H1 (cell line): ENCODE measurements at regions not wholly inside any gene's neighbourhood (a gene's known extent, or its start where the extent isn't known, plus 50 kb on each side); places are given as distances from the start of the nearest gene placed in this dataset.
A peak's percentile ranks its signal among the peaks of the same experiment; 100 is the strongest.

ENCODE experiments used
- CTCF ChIA-PET: fragments of 300-600 bp; sonication (Branson Sonifier 250); formaldehyde crosslinking; loops from one replicate; lab custom pipeline; 2021; ENCODE audit not compliant: partially characterized antibody; lab: Charles Lee
- POLR2A ChIA-PET: fragments of 300-600 bp; sonication (Branson Sonifier 250); formaldehyde crosslinking; loops from one replicate; lab custom pipeline; 2021; ENCODE audit warnings: inconsistent platforms; ENCODE audit not compliant: partially characterized antibody; lab: Charles Lee
- DNase-seq, 2 experiments: peaks; one replicate each; pipeline versions ENCODE4 v3.0.0 to v3.0.0-alpha.2; 2010 to 2022; ENCODE audit warnings: low spot score in 2 of 2, low read depth in 1 of 2, mixed read lengths in 1 of 2
- FAIRE-seq: peaks from 2 replicates; lab custom pipeline; 2011; peaks lifted over from hg19 to GRCh38; lab: Jason Lieb, UNC
- H2AFZ ChIP-seq: 2 replicates; pipeline ENCODE4 v1.8.1; 2012; ENCODE audit warnings: low read length, inconsistent platforms
- H2AK5ac ChIP-seq: 2 replicates; pipeline ENCODE4 v1.6.1; 2013; ENCODE audit warnings: low read depth, low read length
- H2BK120ac ChIP-seq: replicated peaks from 2 replicates; pipeline ENCODE3; 2013; ENCODE audit warnings: low read depth, low read length, inconsistent platforms
- H2BK12ac ChIP-seq: 2 replicates; pipeline ENCODE4 v1.6.1; 2013; ENCODE audit warnings: low read depth, low read length
- H2BK15ac ChIP-seq: 2 replicates; pipeline ENCODE4 v1.6.1; 2013; ENCODE audit warnings: low read length
- H2BK20ac ChIP-seq: 2 replicates; pipeline ENCODE4 v1.6.1; 2013; ENCODE audit warnings: low read length
- H2BK5ac ChIP-seq: 2 replicates; pipeline ENCODE4 v1.6.1; 2013; ENCODE audit warnings: low read depth, low read length
- H3K14ac ChIP-seq: 2 replicates; pipeline ENCODE4 v1.6.1; 2013; ENCODE audit warnings: inconsistent platforms; ENCODE audit not compliant: insufficient read length
- H3K18ac ChIP-seq: 2 replicates; pipeline ENCODE4 v1.6.1; 2013; ENCODE audit warnings: low read length; ENCODE audit errors: extremely low read depth
- H3K23ac ChIP-seq: 2 replicates; pipeline ENCODE4 v1.6.1; 2013; ENCODE audit warnings: inconsistent platforms; ENCODE audit not compliant: insufficient read length
- H3K23me2 ChIP-seq: 2 replicates; pipeline ENCODE4 v1.6.1; 2013; ENCODE audit warnings: low read depth, low read length
- H3K27ac ChIP-seq: 2 replicates; pipeline ENCODE4 v1.6.1; 2011; ENCODE audit warnings: low read depth, low read length, inconsistent platforms
- H3K27me3 ChIP-seq, 4 experiments: replicated peaks in 1 of 4; 1 replicate in 1 of 4; 2 replicates in 3 of 4; pipeline versions ENCODE4 v1.6.1 to v1.8.1; 2011 to 2013; ENCODE audit warnings: low read length in 3 of 4, mild to moderate bottlenecking in 3 of 4, inconsistent platforms in 2 of 4, mixed read lengths in 2 of 4, moderate library complexity in 1 of 4; ENCODE audit not compliant: control insufficient read depth in 3 of 4, insufficient read depth in 3 of 4; ENCODE audit errors: extremely low read depth in 1 of 4
- H3K36me3 ChIP-seq, 4 experiments: 2 replicates each; pipeline versions ENCODE4 v1.6.1 to v1.8.1; 2011 to 2013; ENCODE audit warnings: mild to moderate bottlenecking in 4 of 4, low read length in 3 of 4, moderate library complexity in 2 of 4, control low read depth in 1 of 4, inconsistent platforms in 1 of 4; ENCODE audit not compliant: insufficient read depth in 4 of 4, control insufficient read depth in 2 of 4
- H3K4ac ChIP-seq: replicated peaks from 2 replicates; pipeline ENCODE3; 2013; ENCODE audit warnings: low read length, low read depth, mixed read lengths, inconsistent platforms; ENCODE audit not compliant: insufficient read length
- H3K4me1 ChIP-seq, 4 experiments: replicated peaks in 1 of 4; 1 replicate in 1 of 4; 2 replicates in 3 of 4; pipeline versions ENCODE4 v1.6.1 to v1.8.1; 2011 to 2013; ENCODE audit warnings: low read length in 3 of 4, inconsistent platforms in 2 of 4, mixed read lengths in 1 of 4; ENCODE audit not compliant: insufficient read depth in 4 of 4, control insufficient read depth in 3 of 4
- H3K4me2 ChIP-seq, 2 experiments: 2 replicates each; pipeline versions ENCODE4 v1.6.1 to v1.8.1; 2011 to 2013; ENCODE audit warnings: low read depth in 2 of 2, low read length in 2 of 2, control low read depth in 1 of 2, inconsistent platforms in 1 of 2, mild to moderate bottlenecking in 1 of 2; ENCODE audit not compliant: insufficient read depth in 1 of 2
- H3K4me3 ChIP-seq, 4 experiments: fragments of 200-600, 300-600 bp in 1 of 4; sonication (generic), shearing (Covaris generic), sonication (Bioruptor Twin) in 1 of 4; 2 replicates each; pipeline versions ENCODE4 v1.5.1 to v1.8.1; 2011 to 2016; ENCODE audit warnings: low read length in 4 of 4, low read depth in 3 of 4, control low read depth in 2 of 4, inconsistent platforms in 2 of 4, mild to moderate bottlenecking in 2 of 4, mixed read lengths in 1 of 4, moderate library complexity in 1 of 4; ENCODE audit not compliant: insufficient read depth in 2 of 4; ENCODE audit errors: extremely low read depth in 1 of 4
- H3K56ac ChIP-seq: replicated peaks from 2 replicates; pipeline ENCODE3; 2013; ENCODE audit warnings: low read depth, mild to moderate bottlenecking, mixed read lengths, low read length, inconsistent platforms; ENCODE audit not compliant: insufficient read length
- H3K79me1 ChIP-seq: 2 replicates; pipeline ENCODE4 v1.6.1; 2013; ENCODE audit warnings: low read depth, low read length, control low read depth
- H3K79me2 ChIP-seq, 2 experiments: 2 replicates each; pipeline versions ENCODE4 v1.6.1 to v1.8.1; 2012 to 2013; ENCODE audit warnings: low read length in 2 of 2, mild to moderate bottlenecking in 2 of 2, inconsistent platforms in 1 of 2; ENCODE audit not compliant: insufficient read depth in 2 of 2, control insufficient read depth in 1 of 2
- H3K9ac ChIP-seq, 4 experiments: replicated peaks in 1 of 4; 1 replicate in 1 of 4; 2 replicates in 3 of 4; pipeline versions ENCODE4 v1.6.1 to v1.8.1; 2011 to 2013; ENCODE audit warnings: low read depth in 3 of 4, low read length in 3 of 4, control low read depth in 2 of 4, mild to moderate bottlenecking in 2 of 4, moderate library complexity in 2 of 4, inconsistent platforms in 1 of 4; ENCODE audit errors: extremely low read depth in 1 of 4
- H3K9me3 ChIP-seq, 2 experiments: 2 replicates each; pipeline versions ENCODE4 v1.6.1 to v1.8.1; 2012 to 2013; ENCODE audit warnings: mild to moderate bottlenecking in 2 of 2, moderate library complexity in 2 of 2, control low read depth in 1 of 2, inconsistent platforms in 1 of 2, low read depth in 1 of 2, low read length in 1 of 2, mixed read lengths in 1 of 2; ENCODE audit not compliant: insufficient read depth in 2 of 2
- H4K20me1 ChIP-seq, 2 experiments: replicated peaks in 1 of 2; 2 replicates each; pipeline versions ENCODE3 to v1.8.1; 2011 to 2013; ENCODE audit warnings: inconsistent platforms in 2 of 2, low read length in 2 of 2, mild to moderate bottlenecking in 1 of 2; ENCODE audit not compliant: insufficient read depth in 2 of 2, control insufficient read depth in 1 of 2
- H4K5ac ChIP-seq: 2 replicates; pipeline ENCODE4 v1.6.1; 2013; ENCODE audit warnings: low read length, low read depth, mixed read lengths, inconsistent platforms; ENCODE audit not compliant: insufficient read length
- H4K8ac ChIP-seq: 2 replicates; pipeline ENCODE4 v1.8.0; 2013; ENCODE audit warnings: mild to moderate bottlenecking, moderate library complexity, low read length, inconsistent platforms; ENCODE audit not compliant: insufficient read depth; ENCODE audit errors: extremely low read depth
- H4K91ac ChIP-seq: replicated peaks from 2 replicates; pipeline ENCODE3; 2013; ENCODE audit warnings: low read length, mixed read lengths, inconsistent platforms; ENCODE audit not compliant: insufficient read length
- ASH2L ChIP-seq: fragments of 200-600, 300-600 bp; sonication (generic); IDR thresholded peaks from one replicate; pipeline ENCODE4 v1.7.1; 2017; ENCODE audit warnings: low read length
- BRCA1 ChIP-seq: IDR thresholded peaks from 2 replicates; pipeline ENCODE4 v1.6.1; 2012; ENCODE audit warnings: low read depth, low read length, improper control_type of control experiment
- CHD2 ChIP-seq: IDR thresholded peaks from 2 replicates; pipeline ENCODE4 v1.6.1; 2012; ENCODE audit warnings: low read length, improper control_type of control experiment
- EZH2 ChIP-seq: fragments of 200-600 bp; sonication (generic); IDR thresholded peaks from 2 replicates; pipeline ENCODE4 v1.7.1; 2012; ENCODE audit warnings: low read depth, mild to moderate bottlenecking, moderate library complexity, low read length, inconsistent platforms; ENCODE audit not compliant: severe bottlenecking
- KDM4A ChIP-seq: IDR thresholded peaks from one replicate; pipeline ENCODE4 v1.7.1; 2012; ENCODE audit warnings: low read depth, mild to moderate bottlenecking, moderate library complexity, low read length, inconsistent platforms; ENCODE audit not compliant: severe bottlenecking
- RFX5 ChIP-seq: IDR thresholded peaks from 2 replicates; pipeline ENCODE4 v1.6.1; 2011; ENCODE audit warnings: low read depth, low read length, improper control_type of control experiment, borderline replicate concordance
- SIN3A ChIP-seq, 2 experiments: IDR thresholded peaks in 1 of 2; conservative IDR thresholded peaks in 1 of 2; 2 replicates each; pipeline ENCODE4 v1.6.1; 2011 to 2012; ENCODE audit warnings: low read length in 2 of 2, improper control_type of control experiment in 1 of 2, low read depth in 1 of 2, mild to moderate bottlenecking in 1 of 2
- SUZ12 ChIP-seq: fragments of 200-600 bp; sonication (generic); IDR thresholded peaks from 2 replicates; pipeline ENCODE4 v1.6.1; 2012; ENCODE audit warnings: mild to moderate bottlenecking, inconsistent platforms, low read length, moderate library complexity, mixed read lengths
- WGBS, 2 experiments: shearing (Covaris generic) in 1 of 2; methylation state at CpG; one replicate each; pipeline versions ENCODE4 v1.1.6 to v1.1.7; 2013 to 2015; ENCODE audit warnings: low lambda C conversion rate in 2 of 2, mixed read lengths in 2 of 2, inconsistent platforms in 1 of 2, low coverage in 1 of 2, missing lambda C conversion rate in 1 of 2; ENCODE audit not compliant: insufficient replicate concordance in 2 of 2, insufficient coverage in 1 of 2, insufficient read length in 1 of 2; ENCODE audit errors: extremely low coverage in 1 of 2, missing lambda C conversion rate in 1 of 2; 5-methylcytosine and 5-hydroxymethylcytosine counted together

DNA sequence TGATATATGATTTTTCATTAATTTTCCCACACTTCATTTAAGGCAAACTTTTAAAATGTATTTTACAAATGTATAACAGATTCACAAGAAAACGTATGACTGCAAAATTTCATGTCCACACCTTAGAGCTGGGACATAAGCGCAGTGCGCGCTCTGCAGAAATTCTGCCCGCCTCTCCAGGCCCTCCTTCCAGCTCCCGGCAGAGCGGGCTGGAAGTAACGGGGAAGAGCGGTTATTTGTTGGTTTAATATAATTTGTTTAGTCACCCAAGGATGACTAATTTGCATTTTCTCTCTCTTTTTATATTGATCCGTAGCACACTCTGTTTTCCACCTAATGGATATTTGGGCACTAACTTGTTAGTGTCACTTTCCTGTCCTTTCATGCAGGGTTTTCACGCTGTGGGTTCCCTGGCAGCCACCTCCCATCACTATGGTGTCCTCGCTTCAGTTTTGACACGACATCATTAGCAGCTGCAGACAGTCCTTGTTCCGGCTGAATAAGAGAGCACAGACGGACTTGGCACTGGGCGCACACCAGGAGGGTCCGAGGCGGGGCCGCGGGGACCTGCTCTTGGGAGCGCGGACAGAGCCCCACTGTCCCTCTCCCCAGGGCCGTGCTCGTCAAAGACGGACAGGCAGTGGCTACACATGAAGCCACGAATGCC lies 129.2 kb upstream of the SEC61G start:
- H3K9ac ChIP-seq: peak overlapping the region in 1 of 4 experiments; percentile 33; a peak in 1 of 7 replicates
- H4K91ac ChIP-seq: no peak overlapping the region
- H2BK20ac ChIP-seq: no peak overlapping the region
- H2BK12ac ChIP-seq: no peak overlapping the region
- H3K79me1 ChIP-seq: no peaks in the 10 kb centered on the region
- no peak overlapping the region for H2AK5ac ChIP-seq
- H3K18ac ChIP-seq: no peak overlapping the region
- no peak overlapping the region for H3K14ac ChIP-seq
- no peak overlapping the region for H3K56ac ChIP-seq
- no peaks in the 10 kb centered on the region for H4K20me1 ChIP-seq
- no peak overlapping the region for H3K4ac ChIP-seq
- no peaks in the 10 kb centered on the region for H3K79me2 ChIP-seq
- FAIRE-seq (no peak), DNase-seq (peak in 1 of 2 experiments; percentile 57)
- no peaks in the 10 kb centered on the region; a peak in 1 of 7 replicates for H3K4me1 ChIP-seq
- peaks cover 7% of the 10 kb centered on the region for H3K23me2 ChIP-seq
- H4K8ac ChIP-seq: no peak overlapping the region; the same call in 1 of the 2 replicates
- H3K4me2 ChIP-seq: peak overlapping the region; percentile 80 to 88
- no peak overlapping the region for H2BK15ac ChIP-seq
- H3K4me3 ChIP-seq: peak overlapping the region; percentile 34 to 57 (median 50); a peak in 7 of 8 replicates
- no peak overlapping the region for H3K23ac ChIP-seq
- no peak overlapping the region for H3K27ac ChIP-seq
- no peaks in the 10 kb centered on the region for H3K9me3 ChIP-seq
- H2BK120ac ChIP-seq: no peak overlapping the region
- POLR2A ChIA-PET: no interaction called here
- no peak overlapping the region for H4K5ac ChIP-seq
- peak overlapping the region; percentile 54 for H2AFZ ChIP-seq
- H2BK5ac ChIP-seq: no peak overlapping the region
- H3K36me3 ChIP-seq: no peaks in the 10 kb centered on the region
- WGBS, 2 experiments: 27% methylated on average over 26 of the region's 26 CpGs; no CpG with 5 or more reads in 1 of the 2 experiments
- CTCF ChIA-PET: interaction anchor here (1.0 to 1.6 kb wide), 3 partner anchors 10 to 366 kb away, joined by 3 to 4 read pairs (median 3); no protein-coding TSS in a partner anchor
- peaks cover 1 to 6% (median 3%) of the 10 kb centered on the region in 4 experiments; a peak in 3 of 7 replicates for H3K27me3 ChIP-seq
- TF ChIP-seq ASH2L (peak; percentile 53), EZH2 (peak; percentile 27), CHD2 (no peak), RFX5 (no peak), SIN3A (conservative IDR thresholded peaks at IDR 0.05 in 1 of 2, IDR thresholded peaks at IDR 0.05 in 1 of 2; ENCODE audit: low read depth in 1 of 2, low read length in 2 of 2) (no peak), KDM4A (peak; percentile 38), BRCA1 (no peak), SUZ12 (peak; percentile 36; the same call in 1 of the 2 replicates)
- TF ChIP-seq, all 59 proteins: peak for 4
